ENCODE measurements at regions not wholly inside any gene's neighbourhood (a gene's known extent, or its start where the extent isn't known, plus 50 kb on each side); places are given as distances from the start of the nearest gene placed in this dataset.
"Not testable (repeated sequence)": the region's sequence is repeated elsewhere in the genome, so short reads cannot be mapped to it uniquely, and the experiment has no call there.

GRCh38 chr2:230603317-230603716 is 109.3 kb upstream of the CAB39 start:
- H3K27ac ChIP-seq (ENCODE audit: insufficient read depth, low read depth, low read length); POLR2A ChIA-PET; H3K4me3 ChIP-seq (replicated peaks in 1 of 3; ENCODE audit: insufficient read depth in 1 of 3, low read depth in 1 of 3, low read length in 3 of 3); H3K9me1 ChIP-seq (replicated peaks; ENCODE audit: control insufficient read depth, extremely low read depth, insufficient read depth, low read length); H3K9me3 ChIP-seq (replicated peaks; ENCODE audit: control insufficient read depth, insufficient read depth, low read length); intact Hi-C loops (cut with micrococcal nuclease); BruUV-seq (replicated peaks); H3K36me3 ChIP-seq (ENCODE audit: control insufficient read depth in 2 of 2, extremely low read depth in 1 of 2, insufficient read depth in 2 of 2, low read length in 2 of 2); dilution Hi-C loops (cut with MboI; ENCODE audit: extremely low pct_ligation_motif_present, low sequenced_read_pairs); H3K27me3 ChIP-seq (ENCODE audit: control insufficient read depth in 2 of 2, insufficient read depth in 2 of 2, low read length in 2 of 2); H3K79me2 ChIP-seq (ENCODE audit: control insufficient read depth, insufficient read depth, low read length); H4K20me1 ChIP-seq (replicated peaks; ENCODE audit: control insufficient read depth, extremely low read depth, insufficient read depth, low read length); H3K4me1 ChIP-seq (ENCODE audit: control insufficient read depth, extremely low read depth, insufficient read depth, low read length); H2AFZ ChIP-seq (ENCODE audit: low read depth, low read length); H3K4me2 ChIP-seq (ENCODE audit: insufficient read depth, low read length); DNase-seq (ENCODE audit: low read depth, low spot score); H3K9ac ChIP-seq (replicated peaks; ENCODE audit: extremely low read depth, insufficient read depth, low read length); FAIRE-seq: not testable (repeated sequence)
- CTCF ChIA-PET, result interaction anchor here (0.6 to 1.2 kb wide), 2 partner anchors 536 to 595 kb away, joined by 3 read pairs; no protein-coding TSS in a partner anchor

DNA sequence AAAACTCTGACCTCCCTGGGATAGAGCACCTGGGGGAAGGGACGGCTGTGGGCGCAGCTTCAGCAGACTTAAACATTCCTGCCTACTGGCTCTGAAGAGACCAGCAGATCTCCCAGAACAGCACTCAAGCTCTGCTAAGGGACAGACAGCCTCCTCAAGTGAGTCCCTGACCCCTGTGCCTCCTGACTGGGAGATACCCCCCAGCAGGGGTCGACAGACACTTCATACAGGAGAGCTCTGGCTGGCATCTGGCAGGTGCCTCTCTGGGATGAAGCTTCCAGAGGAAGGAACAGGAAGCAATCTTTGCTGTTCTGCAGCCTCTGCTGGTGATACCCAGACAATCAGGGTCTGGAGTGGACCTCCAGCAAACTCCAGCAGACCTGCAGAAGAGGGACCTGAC is 108.5 kb upstream of the CAB39 start:
- H3K9me1 ChIP-seq (replicated peaks; ENCODE audit: control insufficient read depth, extremely low read depth, insufficient read depth, low read length); H3K4me2 ChIP-seq (ENCODE audit: insufficient read depth, low read length); intact Hi-C loops (cut with micrococcal nuclease); POLR2A ChIA-PET; dilution Hi-C loops (cut with MboI; ENCODE audit: extremely low pct_ligation_motif_present, low sequenced_read_pairs); BruUV-seq (replicated peaks); FAIRE-seq; H3K36me3 ChIP-seq (ENCODE audit: control insufficient read depth in 2 of 2, extremely low read depth in 1 of 2, insufficient read depth in 2 of 2, low read length in 2 of 2); H3K79me2 ChIP-seq (ENCODE audit: control insufficient read depth, insufficient read depth, low read length); H2AFZ ChIP-seq (ENCODE audit: low read depth, low read length); H3K9ac ChIP-seq (replicated peaks; ENCODE audit: extremely low read depth, insufficient read depth, low read length); H3K9me3 ChIP-seq (replicated peaks; ENCODE audit: control insufficient read depth, insufficient read depth, low read length); H4K20me1 ChIP-seq (replicated peaks; ENCODE audit: control insufficient read depth, extremely low read depth, insufficient read depth, low read length); DNase-seq (ENCODE audit: low read depth, low spot score); H3K27me3 ChIP-seq (ENCODE audit: control insufficient read depth in 2 of 2, insufficient read depth in 2 of 2, low read length in 2 of 2); H3K27ac ChIP-seq (ENCODE audit: insufficient read depth, low read depth, low read length); H3K4me3 ChIP-seq (replicated peaks in 1 of 3; ENCODE audit: insufficient read depth in 1 of 3, low read depth in 1 of 3, low read length in 3 of 3); H3K4me1 ChIP-seq (ENCODE audit: control insufficient read depth, extremely low read depth, insufficient read depth, low read length): not testable (repeated sequence)
- CTCF ChIA-PET, result interaction anchor here (1.2 kb wide), 1 partner anchor 537 kb away, joined by 3 read pairs; no protein-coding TSS in a partner anchor

DNA sequence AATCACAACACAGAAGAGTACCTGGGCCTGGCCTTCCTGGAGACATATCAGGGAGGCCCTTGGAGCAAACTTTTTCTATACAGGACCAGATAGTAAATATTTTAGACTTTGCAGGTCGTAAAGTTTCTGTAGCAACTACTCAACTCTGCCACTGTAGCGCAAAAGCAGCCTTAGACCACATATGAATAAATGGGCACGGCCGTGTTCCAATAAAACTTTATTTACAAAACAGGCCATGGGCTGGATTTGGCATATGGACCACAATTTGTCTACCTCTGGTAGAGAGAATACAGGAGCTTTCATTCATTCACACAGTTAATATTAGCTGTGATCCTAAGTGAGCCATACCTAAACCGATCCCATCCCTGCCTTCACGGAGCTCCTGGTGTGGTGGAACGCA is 98.6 kb upstream of the CAB39 start:
- H3K79me2 ChIP-seq (ENCODE audit: control insufficient read depth, insufficient read depth, low read length), result no peaks in the 10 kb centered on the region
- no peaks in the 10 kb centered on the region for H3K27me3 ChIP-seq (ENCODE audit: control insufficient read depth in 2 of 2, insufficient read depth in 2 of 2, low read length in 2 of 2)
- intact Hi-C loops (cut with micrococcal nuclease) (loop anchor here (5.0 to 10.0 kb wide), 2 partner anchors 198 to 819 kb away; no protein-coding TSS in a partner anchor), dilution Hi-C loops (cut with MboI; ENCODE audit: extremely low pct_ligation_motif_present, low sequenced_read_pairs) (no loop called here)
- H3K9ac ChIP-seq (replicated peaks; ENCODE audit: extremely low read depth, insufficient read depth, low read length), result no peak overlapping the region
- POLR2A ChIA-PET, result no interaction called here
- H3K4me3 ChIP-seq (replicated peaks in 1 of 3; ENCODE audit: insufficient read depth in 1 of 3, low read depth in 1 of 3, low read length in 3 of 3), result no peak overlapping the region
- H3K4me2 ChIP-seq (ENCODE audit: insufficient read depth, low read length), result no peak overlapping the region
- no peak for DNase-seq (ENCODE audit: low read depth, low spot score)
- peaks cover 2% of the 10 kb centered on the region for H3K4me1 ChIP-seq (ENCODE audit: control insufficient read depth, extremely low read depth, insufficient read depth, low read length)
- no peaks in the 10 kb centered on the region for H3K9me1 ChIP-seq (replicated peaks; ENCODE audit: control insufficient read depth, extremely low read depth, insufficient read depth, low read length)
- BruUV-seq (replicated peaks), result no TSS peak
- H2AFZ ChIP-seq (ENCODE audit: low read depth, low read length), result no peak overlapping the region
- CTCF ChIA-PET, result interaction anchor here (1.0 to 2.3 kb wide), 3 partner anchors 185 to 547 kb away, joined by 5 to 10 read pairs (median 5); no protein-coding TSS in a partner anchor
- no peaks in the 10 kb centered on the region for H3K9me3 ChIP-seq (replicated peaks; ENCODE audit: control insufficient read depth, insufficient read depth, low read length)
- H3K27ac ChIP-seq (ENCODE audit: insufficient read depth, low read depth, low read length), result no peak overlapping the region
- H3K36me3 ChIP-seq (ENCODE audit: control insufficient read depth in 2 of 2, extremely low read depth in 1 of 2, insufficient read depth in 2 of 2, low read length in 2 of 2), result no peaks in the 10 kb centered on the region
- no peaks in the 10 kb centered on the region for H4K20me1 ChIP-seq (replicated peaks; ENCODE audit: control insufficient read depth, extremely low read depth, insufficient read depth, low read length)
- TF ChIP-seq POLR2AphosphoS5 (IDR thresholded peaks at IDR 0.05; ENCODE audit: insufficient read depth, low read depth, low read length) (no peak), FOS (IDR thresholded peaks at IDR 0.05; ENCODE audit: borderline replicate concordance, insufficient read depth, low read length) (no peak), MYC (IDR thresholded peaks at IDR 0.05; ENCODE audit: low read depth, low read length) (no peak), GATA2 (IDR thresholded peaks at IDR 0.05; ENCODE audit: insufficient read depth, insufficient read length, low read depth, low read length) (no peak), JUN (IDR thresholded peaks at IDR 0.05; ENCODE audit: borderline replicate concordance, insufficient read depth, insufficient read length, low read depth) (no peak), POLR2A (IDR thresholded peaks at IDR 0.05; ENCODE audit: low read depth, low read length) (no peak), EZH2 (IDR thresholded peaks at IDR 0.05; ENCODE audit: borderline replicate concordance, low read depth, low read length, severe bottlenecking) (no peak)
- TF ChIP-seq, protein P1, sequence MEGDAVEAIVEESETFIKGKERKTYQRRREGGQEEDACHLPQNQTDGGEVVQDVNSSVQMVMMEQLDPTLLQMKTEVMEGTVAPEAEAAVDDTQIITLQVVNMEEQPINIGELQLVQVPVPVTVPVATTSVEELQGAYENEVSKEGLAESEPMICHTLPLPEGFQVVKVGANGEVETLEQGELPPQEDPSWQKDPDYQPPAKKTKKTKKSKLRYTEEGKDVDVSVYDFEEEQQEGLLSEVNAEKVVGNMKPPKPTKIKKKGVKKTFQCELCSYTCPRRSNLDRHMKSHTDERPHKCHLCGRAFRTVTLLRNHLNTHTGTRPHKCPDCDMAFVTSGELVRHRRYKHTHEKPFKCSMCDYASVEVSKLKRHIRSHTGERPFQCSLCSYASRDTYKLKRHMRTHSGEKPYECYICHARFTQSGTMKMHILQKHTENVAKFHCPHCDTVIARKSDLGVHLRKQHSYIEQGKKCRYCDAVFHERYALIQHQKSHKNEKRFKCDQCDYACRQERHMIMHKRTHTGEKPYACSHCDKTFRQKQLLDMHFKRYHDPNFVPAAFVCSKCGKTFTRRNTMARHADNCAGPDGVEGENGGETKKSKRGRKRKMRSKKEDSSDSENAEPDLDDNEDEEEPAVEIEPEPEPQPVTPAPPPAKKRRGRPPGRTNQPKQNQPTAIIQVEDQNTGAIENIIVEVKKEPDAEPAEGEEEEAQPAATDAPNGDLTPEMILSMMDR (IDR thresholded peaks at IDR 0.05; ENCODE audit: extremely low read depth in 1 of 2, insufficient read depth in 1 of 2, low read depth in 1 of 2, low read length in 2 of 2), result no peak
- FAIRE-seq, result no peak
